ENCODE measurements at regions not wholly inside any gene's neighbourhood (a gene's known extent, or its start where the extent isn't known, plus 50 kb on each side); places are given as distances from the start of the nearest gene placed in this dataset.

DNA sequence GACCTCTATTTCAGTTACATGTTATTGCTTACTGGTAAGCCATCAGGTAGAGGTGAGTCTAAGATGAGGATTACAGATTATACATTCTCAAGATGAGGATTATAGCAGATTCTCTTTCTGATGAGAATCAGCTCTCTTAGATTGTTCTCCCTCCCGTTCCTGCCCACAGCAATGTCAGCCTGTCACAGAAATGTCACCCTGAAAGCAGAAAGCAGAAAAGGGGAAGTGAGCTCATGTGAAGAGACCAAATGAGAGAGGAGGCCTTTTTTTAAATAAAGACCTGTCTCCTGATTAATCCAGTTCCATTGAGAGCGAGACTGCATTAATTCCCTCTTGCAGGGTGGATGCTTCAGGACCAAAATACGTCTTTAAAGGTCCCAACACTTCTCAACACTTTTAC, 445.6 kb downstream of the KCTD12 start:
- Histone ChIP-seq H3K9ac (replicated peaks; ENCODE audit: extremely low read depth, insufficient read depth, low read length) (no peak overlapping the region), H3K4me3 (replicated peaks in 1 of 3; ENCODE audit: insufficient read depth in 1 of 3, low read depth in 1 of 3, low read length in 3 of 3) (no peak overlapping the region), H3K36me3 (ENCODE audit: control insufficient read depth in 2 of 2, extremely low read depth in 1 of 2, insufficient read depth in 2 of 2, low read length in 2 of 2) (no peaks in the 10 kb centered on the region), H2AFZ (ENCODE audit: low read depth, low read length) (no peak overlapping the region), H3K79me2 (ENCODE audit: control insufficient read depth, insufficient read depth, low read length) (no peaks in the 10 kb centered on the region), H3K4me1 (ENCODE audit: control insufficient read depth, extremely low read depth, insufficient read depth, low read length) (no peaks in the 10 kb centered on the region), H3K4me2 (ENCODE audit: insufficient read depth, low read length) (no peak overlapping the region), H3K9me1 (replicated peaks; ENCODE audit: control insufficient read depth, extremely low read depth, insufficient read depth, low read length) (no peaks in the 10 kb centered on the region), H3K27ac (ENCODE audit: insufficient read depth, low read depth, low read length) (no peak overlapping the region), H3K9me3 (replicated peaks; ENCODE audit: control insufficient read depth, insufficient read depth, low read length) (no peaks in the 10 kb centered on the region), H4K20me1 (replicated peaks; ENCODE audit: control insufficient read depth, extremely low read depth, insufficient read depth, low read length) (no peaks in the 10 kb centered on the region), H3K27me3 (ENCODE audit: control insufficient read depth in 2 of 2, insufficient read depth in 2 of 2, low read length in 2 of 2) (no peaks in the 10 kb centered on the region)
- no TSS peak for BruUV-seq (replicated peaks)
- TF ChIP-seq FOS (IDR thresholded peaks at IDR 0.05; ENCODE audit: borderline replicate concordance, insufficient read depth, low read length): no peak
- no peak for TF ChIP-seq GATA2 (IDR thresholded peaks at IDR 0.05; ENCODE audit: insufficient read depth, insufficient read length, low read depth, low read length)
- TF ChIP-seq JUN (IDR thresholded peaks at IDR 0.05; ENCODE audit: borderline replicate concordance, insufficient read depth, insufficient read length, low read depth): no peak
- TF ChIP-seq, protein P1, sequence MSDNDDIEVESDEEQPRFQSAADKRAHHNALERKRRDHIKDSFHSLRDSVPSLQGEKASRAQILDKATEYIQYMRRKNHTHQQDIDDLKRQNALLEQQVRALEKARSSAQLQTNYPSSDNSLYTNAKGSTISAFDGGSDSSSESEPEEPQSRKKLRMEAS (IDR thresholded peaks at IDR 0.05; ENCODE audit: insufficient read depth, insufficient read length): no peak
- TF ChIP-seq MYC (IDR thresholded peaks at IDR 0.05; ENCODE audit: low read depth, low read length): no peak
- no peak for TF ChIP-seq EZH2 (IDR thresholded peaks at IDR 0.05; ENCODE audit: borderline replicate concordance, low read depth, low read length, severe bottlenecking)
- TF ChIP-seq, protein P2, sequence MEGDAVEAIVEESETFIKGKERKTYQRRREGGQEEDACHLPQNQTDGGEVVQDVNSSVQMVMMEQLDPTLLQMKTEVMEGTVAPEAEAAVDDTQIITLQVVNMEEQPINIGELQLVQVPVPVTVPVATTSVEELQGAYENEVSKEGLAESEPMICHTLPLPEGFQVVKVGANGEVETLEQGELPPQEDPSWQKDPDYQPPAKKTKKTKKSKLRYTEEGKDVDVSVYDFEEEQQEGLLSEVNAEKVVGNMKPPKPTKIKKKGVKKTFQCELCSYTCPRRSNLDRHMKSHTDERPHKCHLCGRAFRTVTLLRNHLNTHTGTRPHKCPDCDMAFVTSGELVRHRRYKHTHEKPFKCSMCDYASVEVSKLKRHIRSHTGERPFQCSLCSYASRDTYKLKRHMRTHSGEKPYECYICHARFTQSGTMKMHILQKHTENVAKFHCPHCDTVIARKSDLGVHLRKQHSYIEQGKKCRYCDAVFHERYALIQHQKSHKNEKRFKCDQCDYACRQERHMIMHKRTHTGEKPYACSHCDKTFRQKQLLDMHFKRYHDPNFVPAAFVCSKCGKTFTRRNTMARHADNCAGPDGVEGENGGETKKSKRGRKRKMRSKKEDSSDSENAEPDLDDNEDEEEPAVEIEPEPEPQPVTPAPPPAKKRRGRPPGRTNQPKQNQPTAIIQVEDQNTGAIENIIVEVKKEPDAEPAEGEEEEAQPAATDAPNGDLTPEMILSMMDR (IDR thresholded peaks at IDR 0.05; ENCODE audit: extremely low read depth in 1 of 2, insufficient read depth in 1 of 2, low read depth in 1 of 2, low read length in 2 of 2): no peak
- no peak for TF ChIP-seq POLR2A (IDR thresholded peaks at IDR 0.05; ENCODE audit: low read depth, low read length)
- TF ChIP-seq POLR2AphosphoS5 (IDR thresholded peaks at IDR 0.05; ENCODE audit: insufficient read depth, low read depth, low read length): no peak
- DNase-seq (ENCODE audit: low read depth, low spot score) (no peak), FAIRE-seq (no peak)
- intact Hi-C loops (cut with micrococcal nuclease): no loop called here
- dilution Hi-C loops (cut with MboI; ENCODE audit: extremely low pct_ligation_motif_present, low sequenced_read_pairs): no loop called here
- CTCF ChIA-PET: no interaction called here
- POLR2A ChIA-PET: no interaction called here

All from endothelial cell of umbilical vein (primary cell).